ENCODE measurements at regions not wholly inside any gene's neighbourhood (a gene's known extent, or its start where the extent isn't known, plus 50 kb on each side); places are given as distances from the start of the nearest gene placed in this dataset.
"Not testable (repeated sequence)": the region's sequence is repeated elsewhere in the genome, so short reads cannot be mapped to it uniquely, and the experiment has no call there.

- DNase-seq (ENCODE audit: low read depth in 4 of 4, low spot score in 3 of 4) = no peak
Observed at GRCh38 chr1:229002037-229002436, 266.8 kb downstream of the RHOU start.

- DNase-seq (ENCODE audit: low read depth in 4 of 4, low spot score in 3 of 4) = no peak
Observed at GRCh38 chr1:229002451-229002960, 267.2 kb downstream of the RHOU start.

DNA sequence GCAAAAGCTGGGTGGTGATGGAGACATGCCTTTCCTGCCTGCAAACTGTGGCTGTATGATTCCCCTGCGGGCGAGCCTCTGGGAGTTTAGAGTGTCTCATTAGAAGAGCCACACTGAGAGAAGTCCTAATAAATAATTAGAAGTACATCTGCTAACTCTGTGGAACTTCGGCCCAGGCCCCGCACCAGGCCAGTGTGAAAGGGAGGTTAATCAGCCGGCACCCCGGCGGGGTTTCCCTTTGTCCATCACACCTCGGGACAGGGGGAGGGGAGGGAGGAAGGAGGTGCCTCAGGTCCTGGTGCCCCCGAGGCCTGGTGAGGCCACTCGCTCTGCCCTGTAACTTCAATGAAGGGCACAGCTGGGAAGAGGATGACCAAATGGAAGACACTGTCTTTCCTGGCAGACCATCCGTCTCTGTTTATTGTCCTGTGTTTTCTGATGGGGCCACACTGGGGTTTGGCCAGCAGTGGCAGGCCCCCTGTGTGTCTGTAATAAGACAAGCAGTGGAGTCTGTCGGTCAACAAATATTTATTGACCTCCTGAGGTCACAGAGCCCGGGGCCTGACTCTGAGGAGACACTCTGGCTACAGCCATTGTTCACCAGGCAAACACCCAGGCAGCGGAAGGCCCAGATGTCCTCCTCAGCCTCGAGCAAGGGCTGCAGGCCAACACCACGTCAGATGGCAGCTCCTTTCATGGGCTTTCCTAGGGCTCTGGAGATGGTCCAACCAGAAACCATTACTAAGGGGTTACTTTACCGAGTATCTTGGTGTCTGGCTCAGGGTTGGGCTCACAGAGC is 267.5 kb upstream of the RAB4A start:
- DNase-seq (ENCODE audit: low read depth in 4 of 4, low spot score in 3 of 4) = no peak

- DNase-seq (ENCODE audit: low read depth in 4 of 4, low spot score in 3 of 4) = no peak
Observed at GRCh38 chr1:229004066-229004833, 266.7 kb upstream of the RAB4A start.

GRCh38 chr1:229005097-229005496 is 265.8 kb upstream of the RAB4A start:
- no peak for DNase-seq (ENCODE audit: low read depth in 4 of 4, low spot score in 3 of 4)

DNA sequence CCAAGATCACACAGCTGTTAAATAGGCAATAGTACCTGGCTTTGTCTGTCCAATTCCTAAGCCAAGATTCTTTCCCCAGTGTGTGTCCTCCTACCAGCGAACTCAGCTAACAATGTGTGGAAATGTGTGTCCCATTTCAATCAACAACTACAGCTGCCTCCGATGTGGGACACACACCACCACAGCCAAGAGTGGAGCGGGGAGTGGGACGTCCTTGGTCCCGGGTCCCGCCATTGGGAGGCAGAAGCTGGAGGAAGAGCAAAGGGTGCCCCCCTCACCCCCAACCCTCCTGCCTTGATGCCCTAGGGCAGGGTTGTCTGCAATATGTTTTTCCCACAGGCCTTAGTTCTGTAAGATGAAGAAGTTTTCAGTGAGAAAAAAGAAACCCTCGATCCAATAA is 265.4 kb upstream of the RAB4A start:
- DNase-seq (ENCODE audit: low read depth in 4 of 4, low spot score in 3 of 4) = no peak

GRCh38 chr1:229006121-229006870 is 264.6 kb upstream of the RAB4A start:
- DNase-seq (ENCODE audit: low read depth in 4 of 4, low spot score in 3 of 4) = no peak

DNA sequence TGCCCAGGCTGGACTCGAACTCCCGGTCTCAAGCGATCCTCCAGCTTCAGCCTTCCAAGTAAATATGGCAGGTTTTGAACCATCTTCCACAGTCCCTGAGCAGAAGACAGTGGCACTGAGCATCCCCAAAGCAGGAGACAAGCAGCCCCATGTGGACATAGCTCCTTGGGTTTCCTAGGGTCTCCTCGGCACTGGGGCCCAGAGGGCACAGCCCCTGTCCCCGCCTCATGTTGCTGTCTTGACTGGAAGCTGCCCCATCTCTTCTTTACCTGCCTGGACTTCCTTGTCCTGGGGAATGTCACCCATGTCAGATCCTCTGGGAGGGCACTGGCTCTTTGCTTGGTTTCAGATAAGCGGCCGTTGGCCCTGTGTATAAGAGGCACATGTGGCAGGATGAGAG is 263.7 kb upstream of the RAB4A start:
- DNase-seq (ENCODE audit: low read depth in 4 of 4, low spot score in 3 of 4) = no peak

DNA sequence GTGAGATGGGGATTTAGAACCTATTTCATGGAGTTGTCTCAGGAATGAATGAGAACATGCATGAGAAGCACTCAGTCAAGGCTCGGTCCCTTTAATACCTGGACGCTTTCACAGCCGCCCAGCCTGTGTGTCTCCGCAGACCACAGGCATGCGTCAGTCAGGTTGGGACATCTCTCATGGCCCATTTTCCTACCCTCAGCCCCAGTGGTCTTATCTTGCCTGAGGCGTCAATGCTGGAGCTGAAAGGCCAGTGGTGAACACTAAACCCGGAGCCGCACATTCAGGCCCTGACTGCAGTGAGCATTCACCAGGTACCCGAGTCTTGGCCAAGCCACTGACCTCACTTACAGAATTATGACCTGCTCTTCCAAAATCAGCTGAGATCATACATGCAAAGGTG is 263.2 kb upstream of the RAB4A start:
- no peak for DNase-seq (ENCODE audit: low read depth in 4 of 4, low spot score in 3 of 4)

DNA sequence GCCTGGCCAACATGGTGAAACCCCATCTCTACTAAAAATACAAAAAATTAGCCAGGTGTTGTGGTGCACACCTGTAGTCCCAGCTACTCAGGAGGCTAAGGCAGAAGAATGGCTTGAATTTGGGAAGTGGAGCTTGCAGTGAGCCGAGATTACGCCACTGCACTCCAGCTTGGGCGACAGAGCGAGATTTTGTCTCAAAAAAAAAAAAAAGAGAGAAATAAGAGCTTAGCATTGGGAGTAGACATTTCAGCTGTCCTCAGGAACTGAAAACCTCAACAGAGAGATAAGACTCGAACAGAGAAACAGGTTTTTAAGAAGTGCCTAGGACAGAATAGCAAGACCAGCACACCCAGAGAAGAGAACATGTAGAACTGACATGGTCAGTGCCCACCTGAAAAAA is 262.6 kb upstream of the RAB4A start:
- DNase-seq (ENCODE audit: low read depth in 4 of 4, low spot score in 3 of 4) = not testable (repeated sequence)

GRCh38 chr1:229011022-229011421 is 259.9 kb upstream of the RAB4A start:
- no peak for DNase-seq (ENCODE audit: low read depth in 4 of 4, low spot score in 3 of 4)

GRCh38 chr1:229012823-229013222 is 258.1 kb upstream of the RAB4A start:
- DNase-seq (ENCODE audit: low read depth in 4 of 4, low spot score in 3 of 4) = no peak

- DNase-seq (ENCODE audit: low read depth in 4 of 4, low spot score in 3 of 4) = no peak
Observed at GRCh38 chr1:229013981-229014380, 256.9 kb upstream of the RAB4A start.

GRCh38 chr1:229015806-229016205 is 255.1 kb upstream of the RAB4A start:
- DNase-seq (ENCODE audit: low read depth in 4 of 4, low spot score in 3 of 4) = no peak

DNA sequence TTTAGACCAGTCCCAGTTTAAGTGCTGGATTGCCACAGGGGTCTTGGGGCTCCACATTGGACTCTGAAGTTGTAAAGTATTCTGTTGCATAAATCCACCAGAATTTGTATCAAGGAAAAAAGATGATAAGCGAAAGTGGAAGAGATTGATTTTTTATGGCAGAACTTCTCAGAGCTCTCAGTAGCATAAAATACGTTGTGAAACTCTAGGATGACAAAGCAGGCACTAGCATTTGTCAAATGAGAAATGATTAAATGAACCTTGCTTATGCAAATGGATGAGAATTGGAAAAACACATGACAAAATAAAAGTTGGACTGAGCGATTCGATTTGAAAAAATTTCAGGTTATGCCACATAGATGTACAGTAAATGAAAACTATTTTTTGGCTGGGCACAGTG is 253.8 kb upstream of the RAB4A start:
- no peak for DNase-seq (ENCODE audit: low read depth in 4 of 4, low spot score in 3 of 4)

DNA sequence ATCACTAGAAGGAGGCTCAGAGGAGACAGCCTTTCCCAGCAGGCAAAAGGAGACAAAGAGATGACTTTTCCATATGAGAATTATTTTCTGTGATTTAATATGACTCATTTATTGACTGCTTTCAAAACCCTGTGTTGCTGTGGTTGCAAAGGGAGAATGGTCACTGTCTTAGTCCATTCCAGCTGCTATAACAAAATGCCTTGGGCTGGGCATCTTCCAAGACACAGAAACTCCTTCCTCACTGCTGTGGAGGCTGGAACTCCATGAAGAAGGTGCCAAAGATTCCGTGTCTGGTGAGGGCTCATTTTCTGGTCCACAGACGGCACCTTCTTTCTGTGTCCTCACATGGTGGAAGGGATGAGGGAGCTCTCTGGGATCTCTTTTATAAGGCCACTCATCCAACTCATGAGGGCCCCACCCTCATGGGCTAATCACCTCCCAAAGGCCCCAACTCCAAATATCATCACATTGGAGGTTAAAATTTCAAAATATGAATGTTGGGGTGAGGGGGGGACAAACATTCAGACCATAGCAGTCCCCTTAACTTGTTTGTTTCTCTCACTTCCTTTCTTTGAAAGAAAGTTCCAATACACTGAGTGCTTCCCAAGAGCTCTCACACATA is 252.1 kb upstream of the RAB4A start:
- DNase-seq (ENCODE audit: low read depth in 4 of 4, low spot score in 3 of 4) = no peak

GRCh38 chr1:229019663-229020271 is 251.1 kb upstream of the RAB4A start:
- no peak for DNase-seq (ENCODE audit: low read depth in 4 of 4, low spot score in 3 of 4)

GRCh38 chr1:229021034-229021433 is 249.9 kb upstream of the RAB4A start:
- DNase-seq (ENCODE audit: low read depth in 4 of 4, low spot score in 3 of 4) = not testable (repeated sequence)

DNA sequence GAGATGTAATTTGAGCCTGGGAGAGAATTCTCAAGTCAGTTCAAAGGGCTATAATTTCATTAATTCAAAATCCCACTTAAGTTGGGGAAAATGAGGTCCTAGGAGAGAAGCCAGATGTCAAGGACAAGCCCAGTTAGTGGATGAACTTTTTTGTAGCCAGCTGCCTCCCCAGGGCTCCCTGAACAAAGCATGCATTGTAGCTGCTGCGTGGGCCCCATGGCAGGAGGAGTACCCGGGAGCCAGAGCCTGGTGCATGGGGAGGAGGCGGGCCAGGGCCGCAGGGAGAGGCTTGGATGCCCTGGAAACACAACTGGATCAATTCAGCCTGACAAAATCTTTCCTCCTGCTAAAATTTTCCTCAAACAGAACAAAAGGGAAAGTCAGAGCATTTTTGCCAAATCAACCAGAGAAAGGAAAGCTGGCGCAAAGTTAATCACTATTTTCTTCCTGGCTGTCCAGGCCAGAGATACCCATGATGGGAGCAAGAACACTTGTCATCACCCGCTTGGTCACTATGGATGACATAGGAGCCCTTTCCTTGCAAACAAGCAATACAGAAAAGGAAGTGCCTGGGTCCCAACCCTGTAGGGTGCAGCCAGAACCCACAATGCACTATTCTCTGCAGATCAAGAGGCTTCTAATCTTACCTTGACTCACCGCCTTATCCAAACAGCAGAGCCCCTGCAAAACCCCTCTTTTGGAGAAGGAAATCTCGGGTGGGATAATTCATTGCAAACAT is 248.1 kb upstream of the RAB4A start:
- DNase-seq (ENCODE audit: low read depth in 4 of 4, low spot score in 3 of 4) = no peak

Measured in left renal pelvis (tissue), 4 donors.